NCI-H2029 (cell line): ENCODE measurements at regions not wholly inside any gene's neighbourhood (a gene's known extent, or its start where the extent isn't known, plus 50 kb on each side); places are given as distances from the start of the nearest gene placed in this dataset.
"Not testable (repeated sequence)": the region's sequence is repeated elsewhere in the genome, so short reads cannot be mapped to it uniquely, and the experiment has no call there.

ENCODE experiments used
- DNase-seq: peaks from one replicate; lab custom pipeline; 2025; lab: John Stamatoyannopoulos, UW

GRCh38 chr22:19662049-19662684, 52.1 kb upstream of the SEPTIN5 start:
- DNase-seq = not testable (repeated sequence)

GRCh38 chr22:19663286-19663815, 51.0 kb upstream of the SEPTIN5 start:
- peak; percentile 78 for DNase-seq

DNA sequence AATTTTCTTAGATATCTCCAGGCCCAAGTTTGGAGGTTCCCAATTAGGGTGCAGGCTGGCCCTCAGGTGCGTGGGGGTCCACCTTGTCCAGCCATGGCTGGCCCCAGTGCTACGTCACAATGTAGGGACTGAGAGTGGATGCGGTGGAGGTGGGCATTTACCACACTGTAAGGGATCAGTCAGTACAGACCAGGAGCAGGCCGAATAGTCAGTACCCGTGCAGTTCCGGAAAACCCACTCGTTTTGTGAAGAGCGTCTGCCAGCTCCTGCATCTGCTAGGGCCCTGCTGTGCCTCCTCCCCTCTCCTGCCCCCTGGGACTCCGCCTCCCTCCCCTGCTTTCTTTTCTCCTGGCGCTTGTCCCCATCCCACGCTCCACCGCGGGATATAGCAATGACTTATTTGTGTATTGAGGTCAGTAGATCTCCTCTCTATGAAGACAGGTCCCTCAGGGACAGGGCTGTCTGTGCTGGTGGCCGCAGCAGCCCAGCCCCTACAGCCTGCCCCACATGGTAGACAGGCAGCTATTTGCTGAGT, 50.4 kb upstream of the SEPTIN5 start:
- peak; percentile 32 for DNase-seq

DNA sequence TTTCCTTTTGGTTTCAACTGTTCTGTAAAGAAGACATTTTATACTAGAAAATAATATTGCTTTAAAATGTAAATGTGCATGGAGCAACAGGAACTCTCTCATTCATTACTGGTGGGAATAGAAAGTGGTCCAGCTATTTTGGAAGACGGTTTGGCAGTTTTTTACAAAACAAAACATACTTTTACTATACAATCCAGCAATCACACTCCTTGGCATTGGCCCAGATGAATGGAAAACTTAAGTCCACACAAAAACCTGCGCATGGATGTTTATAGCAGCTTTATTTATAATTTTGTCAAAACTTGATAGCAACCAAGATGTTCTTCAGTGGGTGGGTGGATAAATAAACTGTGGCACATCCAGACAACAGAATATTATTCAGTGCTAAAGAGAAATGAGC, 49.9 kb upstream of the SEPTIN5 start:
- DNase-seq = no peak
